SK-N-SH treated with all-trans-retinoic acid at 6 μM for 48 hours (cell line): ENCODE measurements at regions not wholly inside any gene's neighbourhood (a gene's known extent, or its start where the extent isn't known, plus 50 kb on each side); places are given as distances from the start of the nearest gene placed in this dataset.

Experiments
- ATAC-seq: fragments of 200-7000 bp; cut with Tn5 transposase; 3 replicates; pipeline ENCODE4 v1.9.1; 2020; ENCODE audit warnings: mild to moderate bottlenecking, moderate library complexity
- ARNTL ChIP-seq: fragments of 450-650 bp; formaldehyde crosslinking; IDR thresholded peaks from 2 replicates; pipeline ENCODE4 v1.5.0; 2020; ENCODE audit warnings: low read depth, mild to moderate bottlenecking, moderate library complexity, borderline replicate concordance
- BACH2 ChIP-seq: fragments of 250-450 bp; sonication (Bioruptor Pico); IDR thresholded peaks from 2 replicates; pipeline ENCODE4 v1.9.0; 2021; ENCODE audit warnings: mild to moderate bottlenecking, borderline replicate concordance
- CSDC2 ChIP-seq: fragments of 250-450 bp; sonication (Bioruptor Pico); IDR thresholded peaks from 2 replicates; pipeline ENCODE4 v1.5.0; 2020; ENCODE audit warnings: mild to moderate bottlenecking, moderate library complexity
- ESRRG ChIP-seq: fragments of 250-450 bp; sonication (Bioruptor Pico); IDR thresholded peaks from 2 replicates; pipeline ENCODE4 v1.6.1; 2021; ENCODE audit warnings: mild to moderate bottlenecking
- ISL1 ChIP-seq: fragments of 250-450 bp; sonication (Bioruptor Pico); IDR thresholded peaks from 2 replicates; pipeline ENCODE4 v2.1.2; 2022; ENCODE audit warnings: mild to moderate bottlenecking, moderate library complexity
- OSR1 ChIP-seq: fragments of 250-450 bp; sonication (Bioruptor Pico); IDR thresholded peaks from 2 replicates; pipeline ENCODE4 v1.8.0; 2022; ENCODE audit warnings: moderate library complexity, mild to moderate bottlenecking, inconsistent platforms
- RARB ChIP-seq: fragments of 250-450 bp; sonication (Bioruptor Pico); IDR thresholded peaks from 2 replicates; pipeline ENCODE4 v1.8.0; 2021; ENCODE audit warnings: mild to moderate bottlenecking, moderate library complexity
- SNAI2 ChIP-seq: fragments of 250-450 bp; sonication (Bioruptor Pico); IDR thresholded peaks from 2 replicates; pipeline ENCODE4 v1.5.0; 2020; ENCODE audit warnings: mild to moderate bottlenecking, moderate library complexity
- TCF4 ChIP-seq: fragments of 250-450 bp; sonication (Bioruptor Pico); IDR thresholded peaks from 2 replicates; pipeline ENCODE4 v1.8.0; 2021; ENCODE audit warnings: mild to moderate bottlenecking, moderate library complexity, borderline replicate concordance
- TOX ChIP-seq: fragments of 250-450 bp; sonication (Bioruptor Pico); IDR thresholded peaks from 2 replicates; pipeline ENCODE4 v1.8.0; 2021; ENCODE audit warnings: mild to moderate bottlenecking, moderate library complexity, borderline replicate concordance
- ZC3H10 ChIP-seq: fragments of 250-450 bp; sonication (Bioruptor Pico); IDR thresholded peaks from 2 replicates; pipeline ENCODE4 v1.5.1; 2021; ENCODE audit warnings: mild to moderate bottlenecking, moderate library complexity
- ZFP3 ChIP-seq: fragments of 250-450 bp; sonication (Bioruptor Pico); IDR thresholded peaks from 2 replicates; pipeline ENCODE4 v1.5.0; 2020; ENCODE audit warnings: mild to moderate bottlenecking, moderate library complexity
- ZFP30 ChIP-seq: fragments of 450-650 bp; formaldehyde crosslinking; IDR thresholded peaks from 2 replicates; pipeline ENCODE4 v1.5.0; 2022; ENCODE audit warnings: mild to moderate bottlenecking, moderate library complexity
- ZNF565 ChIP-seq: fragments of 450-650 bp; formaldehyde crosslinking; conservative IDR thresholded peaks from 2 replicates; pipeline ENCODE4 v1.5.0; 2020; ENCODE audit warnings: low read depth, mild to moderate bottlenecking, moderate library complexity
- ZNF70 ChIP-seq: fragments of 450-650 bp; formaldehyde crosslinking; IDR thresholded peaks from 2 replicates; pipeline ENCODE4 v1.5.0; 2020; ENCODE audit warnings: mild to moderate bottlenecking, moderate library complexity
- ZNF8 ChIP-seq: fragments of 450-650 bp; formaldehyde crosslinking; IDR thresholded peaks from 2 replicates; pipeline ENCODE4 v1.5.0; 2020; ENCODE audit warnings: mild to moderate bottlenecking, moderate library complexity
- TF ChIP-seq, protein P1 (sequence below): fragments of 250-450 bp; sonication (Bioruptor Pico); IDR thresholded peaks from 2 replicates; pipeline ENCODE4 v1.5.1; 2021; ENCODE audit warnings: mild to moderate bottlenecking, moderate library complexity
- TF ChIP-seq, protein P2 (sequence below): fragments of 250-450 bp; sonication (Bioruptor Pico); IDR thresholded peaks from 2 replicates; pipeline ENCODE4 v1.5.1; 2020; ENCODE audit warnings: low read depth, mild to moderate bottlenecking, moderate library complexity
- TF ChIP-seq, protein P3 (sequence below): fragments of 250-450 bp; sonication (Bioruptor Pico); IDR thresholded peaks from 2 replicates; pipeline ENCODE4 v1.5.0; 2020; ENCODE audit warnings: mild to moderate bottlenecking, moderate library complexity
- TF ChIP-seq, protein P4 (sequence below): fragments of 250-450 bp; sonication (Bioruptor Pico); IDR thresholded peaks from 2 replicates; pipeline ENCODE4 v1.8.0; 2021; ENCODE audit warnings: low read depth, mild to moderate bottlenecking, moderate library complexity, borderline replicate concordance

- TF ChIP-seq, protein P1, sequence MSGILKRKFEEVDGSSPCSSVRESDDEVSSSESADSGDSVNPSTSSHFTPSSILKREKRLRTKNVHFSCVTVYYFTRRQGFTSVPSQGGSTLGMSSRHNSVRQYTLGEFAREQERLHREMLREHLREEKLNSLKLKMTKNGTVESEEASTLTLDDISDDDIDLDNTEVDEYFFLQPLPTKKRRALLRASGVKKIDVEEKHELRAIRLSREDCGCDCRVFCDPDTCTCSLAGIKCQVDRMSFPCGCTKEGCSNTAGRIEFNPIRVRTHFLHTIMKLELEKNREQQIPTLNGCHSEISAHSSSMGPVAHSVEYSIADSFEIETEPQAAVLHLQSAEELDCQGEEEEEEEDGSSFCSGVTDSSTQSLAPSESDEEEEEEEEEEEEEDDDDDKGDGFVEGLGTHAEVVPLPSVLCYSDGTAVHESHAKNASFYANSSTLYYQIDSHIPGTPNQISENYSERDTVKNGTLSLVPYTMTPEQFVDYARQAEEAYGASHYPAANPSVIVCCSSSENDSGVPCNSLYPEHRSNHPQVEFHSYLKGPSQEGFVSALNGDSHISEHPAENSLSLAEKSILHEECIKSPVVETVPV = no peak
- TF ChIP-seq ZNF565 (CRISPR knock-in tag) (no peak), ZFP3 (no peak), OSR1 (CRISPR knock-in tag) (no peak), ZC3H10 (CRISPR knock-in tag) (no peak), RARB (no peak), ARNTL (no peak), TCF4 (CRISPR knock-in tag) (no peak)
- TF ChIP-seq, protein P2, sequence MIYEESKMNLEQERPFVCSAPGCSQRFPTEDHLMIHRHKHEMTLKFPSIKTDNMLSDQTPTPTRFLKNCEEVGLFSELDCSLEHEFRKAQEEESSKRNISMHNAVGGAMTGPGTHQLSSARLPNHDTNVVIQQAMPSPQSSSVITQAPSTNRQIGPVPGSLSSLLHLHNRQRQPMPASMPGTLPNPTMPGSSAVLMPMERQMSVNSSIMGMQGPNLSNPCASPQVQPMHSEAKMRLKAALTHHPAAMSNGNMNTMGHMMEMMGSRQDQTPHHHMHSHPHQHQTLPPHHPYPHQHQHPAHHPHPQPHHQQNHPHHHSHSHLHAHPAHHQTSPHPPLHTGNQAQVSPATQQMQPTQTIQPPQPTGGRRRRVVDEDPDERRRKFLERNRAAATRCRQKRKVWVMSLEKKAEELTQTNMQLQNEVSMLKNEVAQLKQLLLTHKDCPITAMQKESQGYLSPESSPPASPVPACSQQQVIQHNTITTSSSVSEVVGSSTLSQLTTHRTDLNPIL (CRISPR knock-in tag) = no peak
- TF ChIP-seq, all 23 proteins: peak for 0
- no peak for ATAC-seq
These were observed 130.7 kb upstream of the SSTR4 start for GRCh38 chr20:22904386-22904785.

- ATAC-seq = no peak
- TF ChIP-seq SNAI2 (CRISPR knock-in tag) (no peak), CSDC2 (CRISPR knock-in tag) (no peak), ESRRG (CRISPR knock-in tag) (no peak), TCF4 (CRISPR knock-in tag) (no peak), ZFP3 (no peak)
- TF ChIP-seq, protein P3, sequence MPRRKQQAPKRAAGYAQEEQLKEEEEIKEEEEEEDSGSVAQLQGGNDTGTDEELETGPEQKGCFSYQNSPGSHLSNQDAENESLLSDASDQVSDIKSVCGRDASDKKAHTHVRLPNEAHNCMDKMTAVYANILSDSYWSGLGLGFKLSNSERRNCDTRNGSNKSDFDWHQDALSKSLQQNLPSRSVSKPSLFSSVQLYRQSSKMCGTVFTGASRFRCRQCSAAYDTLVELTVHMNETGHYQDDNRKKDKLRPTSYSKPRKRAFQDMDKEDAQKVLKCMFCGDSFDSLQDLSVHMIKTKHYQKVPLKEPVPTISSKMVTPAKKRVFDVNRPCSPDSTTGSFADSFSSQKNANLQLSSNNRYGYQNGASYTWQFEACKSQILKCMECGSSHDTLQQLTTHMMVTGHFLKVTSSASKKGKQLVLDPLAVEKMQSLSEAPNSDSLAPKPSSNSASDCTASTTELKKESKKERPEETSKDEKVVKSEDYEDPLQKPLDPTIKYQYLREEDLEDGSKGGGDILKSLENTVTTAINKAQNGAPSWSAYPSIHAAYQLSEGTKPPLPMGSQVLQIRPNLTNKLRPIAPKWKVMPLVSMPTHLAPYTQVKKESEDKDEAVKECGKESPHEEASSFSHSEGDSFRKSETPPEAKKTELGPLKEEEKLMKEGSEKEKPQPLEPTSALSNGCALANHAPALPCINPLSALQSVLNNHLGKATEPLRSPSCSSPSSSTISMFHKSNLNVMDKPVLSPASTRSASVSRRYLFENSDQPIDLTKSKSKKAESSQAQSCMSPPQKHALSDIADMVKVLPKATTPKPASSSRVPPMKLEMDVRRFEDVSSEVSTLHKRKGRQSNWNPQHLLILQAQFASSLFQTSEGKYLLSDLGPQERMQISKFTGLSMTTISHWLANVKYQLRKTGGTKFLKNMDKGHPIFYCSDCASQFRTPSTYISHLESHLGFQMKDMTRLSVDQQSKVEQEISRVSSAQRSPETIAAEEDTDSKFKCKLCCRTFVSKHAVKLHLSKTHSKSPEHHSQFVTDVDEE (CRISPR knock-in tag) = no peak
These were observed 130.2 kb upstream of the SSTR4 start for GRCh38 chr20:22904905-22905304.

- TF ChIP-seq ZNF70 (CRISPR knock-in tag) = no peak
- no peak for TF ChIP-seq TCF4 (CRISPR knock-in tag)
- no peak for TF ChIP-seq OSR1 (CRISPR knock-in tag)
- TF ChIP-seq ZFP3 = no peak
- no peak for TF ChIP-seq ZC3H10 (CRISPR knock-in tag)
- TF ChIP-seq SNAI2 (CRISPR knock-in tag) = no peak
- no peak for ATAC-seq
These were observed 129.5 kb upstream of the SSTR4 start for GRCh38 chr20:22905658-22906057.

DNA sequence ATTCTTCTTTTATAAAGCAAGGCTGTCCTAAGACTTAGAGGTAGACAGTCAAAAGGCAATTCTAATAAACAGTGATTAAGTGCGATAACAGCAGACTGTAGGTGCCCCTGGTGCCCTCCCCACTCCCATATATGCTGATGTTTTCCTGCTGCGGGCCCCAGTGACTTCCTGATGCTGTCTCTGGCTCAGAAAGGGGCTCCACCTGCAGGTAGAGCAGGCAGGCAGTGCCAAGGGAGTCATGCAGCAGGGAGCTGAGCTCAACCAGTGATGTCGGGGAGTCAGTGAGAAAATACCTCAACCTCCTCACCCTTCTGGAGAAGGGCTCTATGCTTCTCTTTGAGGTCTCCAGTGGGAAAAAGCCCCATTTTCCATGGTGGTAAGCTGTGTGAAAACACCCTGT is 126.7 kb upstream of the SSTR4 start:
- no peak for ATAC-seq
- TF ChIP-seq ZNF70 (CRISPR knock-in tag) (no peak), ZNF8 (CRISPR knock-in tag) (no peak), TOX (CRISPR knock-in tag) (no peak), ZNF565 (CRISPR knock-in tag) (no peak), ISL1 (CRISPR knock-in tag) (no peak), ZFP30 (no peak), BACH2 (CRISPR knock-in tag) (no peak), ZC3H10 (CRISPR knock-in tag) (no peak)
- TF ChIP-seq, protein P3 (CRISPR knock-in tag) = no peak
- TF ChIP-seq, protein P4, sequence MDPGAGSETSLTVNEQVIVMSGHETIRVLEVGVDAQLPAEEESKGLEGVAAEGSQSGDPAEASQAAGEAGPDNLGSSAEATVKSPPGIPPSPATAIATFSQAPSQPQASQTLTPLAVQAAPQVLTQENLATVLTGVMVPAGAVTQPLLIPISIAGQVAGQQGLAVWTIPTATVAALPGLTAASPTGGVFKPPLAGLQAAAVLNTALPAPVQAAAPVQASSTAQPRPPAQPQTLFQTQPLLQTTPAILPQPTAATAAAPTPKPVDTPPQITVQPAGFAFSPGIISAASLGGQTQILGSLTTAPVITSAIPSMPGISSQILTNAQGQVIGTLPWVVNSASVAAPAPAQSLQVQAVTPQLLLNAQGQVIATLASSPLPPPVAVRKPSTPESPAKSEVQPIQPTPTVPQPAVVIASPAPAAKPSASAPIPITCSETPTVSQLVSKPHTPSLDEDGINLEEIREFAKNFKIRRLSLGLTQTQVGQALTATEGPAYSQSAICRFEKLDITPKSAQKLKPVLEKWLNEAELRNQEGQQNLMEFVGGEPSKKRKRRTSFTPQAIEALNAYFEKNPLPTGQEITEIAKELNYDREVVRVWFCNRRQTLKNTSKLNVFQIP = no peak
- TF ChIP-seq, protein P1 = no peak
- TF ChIP-seq, all 23 proteins: peak for 0
